NCI-H446 treated with DMSO at 0.1 percent for 48 hours (cell line): ENCODE measurements at regions not wholly inside any gene's neighbourhood (a gene's known extent, or its start where the extent isn't known, plus 50 kb on each side); places are given as distances from the start of the nearest gene placed in this dataset.
"Not testable (repeated sequence)": the region's sequence is repeated elsewhere in the genome, so short reads cannot be mapped to it uniquely, and the experiment has no call there.

Experiments used
- DNase-seq: peaks from one replicate; lab custom pipeline; 2025; lab: John Stamatoyannopoulos, UW

DNA sequence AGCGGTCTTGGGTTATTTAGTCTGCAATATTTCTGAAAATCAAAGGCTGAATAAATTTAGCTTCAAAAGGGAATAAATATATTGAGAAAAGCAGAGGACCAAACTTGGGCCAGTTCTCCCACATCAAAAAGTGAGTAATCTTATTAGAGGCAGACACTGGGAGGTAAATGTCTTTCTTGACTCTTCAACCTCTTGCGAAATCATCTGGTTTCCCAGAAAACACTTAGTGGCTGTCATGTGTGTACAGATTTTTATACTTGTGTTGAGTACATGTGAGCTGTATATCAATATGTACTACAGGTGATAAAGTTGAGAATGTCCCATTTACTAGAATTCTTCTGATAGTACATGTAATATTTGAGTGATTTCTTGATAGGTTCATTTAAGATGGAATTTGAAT lies 454.9 kb downstream of the PRR16 start:
- DNase-seq = no peak

DNA sequence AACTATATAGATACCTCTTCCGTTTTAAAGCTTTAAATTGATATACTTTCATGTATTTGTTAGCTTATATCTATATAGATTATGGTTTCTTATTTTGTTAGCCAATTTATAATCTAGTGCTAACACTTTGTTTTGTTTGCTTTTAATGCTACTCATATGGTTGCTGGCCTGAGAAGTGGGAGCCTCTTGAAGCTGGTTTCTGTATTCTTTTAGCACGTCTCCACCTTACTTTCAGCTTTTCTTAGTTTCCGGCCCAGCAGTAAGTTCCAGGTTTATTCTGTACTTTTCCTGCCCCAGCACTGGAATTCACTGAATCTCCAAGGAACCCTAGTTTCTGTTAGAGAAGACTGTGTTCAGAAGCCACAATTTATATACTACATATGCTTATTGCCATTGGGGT lies 458.9 kb downstream of the PRR16 start:
- DNase-seq = no peak

- no peak for DNase-seq
Observed at GRCh38 chr5:120926471-120926870, 462.4 kb downstream of the PRR16 start.

DNA sequence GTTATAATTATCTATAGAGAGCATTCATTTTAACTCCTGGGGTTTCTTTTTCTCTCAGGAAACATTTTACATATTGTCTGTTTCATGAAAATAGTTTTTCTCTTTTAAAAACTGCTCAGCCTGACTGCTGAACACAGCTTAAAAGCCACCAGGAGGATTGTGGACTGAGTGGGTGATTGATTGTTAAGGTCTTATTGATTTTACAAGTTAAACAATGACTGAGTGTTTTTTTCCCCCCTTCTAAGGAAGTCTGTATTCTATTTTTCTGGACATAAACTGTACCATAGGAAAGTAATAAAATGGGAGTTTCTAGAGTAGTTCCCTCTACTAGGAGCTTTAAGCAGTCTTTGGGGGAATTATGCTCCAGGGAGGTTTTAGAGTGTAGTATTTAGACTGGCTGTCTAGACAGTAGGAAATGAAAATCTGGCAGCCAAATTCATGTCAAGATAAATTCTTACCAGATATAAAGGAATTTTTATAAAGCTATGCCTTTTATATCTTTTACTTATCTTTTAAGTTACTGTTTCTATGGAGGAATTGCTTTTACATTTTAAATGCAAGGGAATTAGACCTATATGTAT lies 463.9 kb downstream of the PRR16 start:
- DNase-seq = no peak

DNA sequence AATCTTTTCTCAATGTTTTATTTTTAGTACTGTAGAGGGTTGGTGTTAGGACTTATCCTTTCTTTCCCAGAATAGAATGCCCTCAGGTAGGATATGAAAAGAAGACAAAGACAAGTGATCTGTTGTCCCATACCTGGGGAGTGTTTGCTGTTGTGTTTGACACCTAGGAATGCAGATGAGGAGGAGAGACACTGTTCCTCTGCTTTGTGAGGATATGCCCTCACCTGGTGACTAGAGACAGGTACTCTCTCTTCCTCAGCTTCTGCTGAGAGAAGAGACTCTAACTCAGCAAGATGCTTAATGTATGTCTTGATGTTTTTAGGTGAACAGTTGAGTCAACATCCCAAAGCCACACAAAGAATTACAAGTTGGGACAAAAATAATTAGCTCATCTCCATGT lies 468.4 kb downstream of the PRR16 start:
- no peak for DNase-seq

DNA sequence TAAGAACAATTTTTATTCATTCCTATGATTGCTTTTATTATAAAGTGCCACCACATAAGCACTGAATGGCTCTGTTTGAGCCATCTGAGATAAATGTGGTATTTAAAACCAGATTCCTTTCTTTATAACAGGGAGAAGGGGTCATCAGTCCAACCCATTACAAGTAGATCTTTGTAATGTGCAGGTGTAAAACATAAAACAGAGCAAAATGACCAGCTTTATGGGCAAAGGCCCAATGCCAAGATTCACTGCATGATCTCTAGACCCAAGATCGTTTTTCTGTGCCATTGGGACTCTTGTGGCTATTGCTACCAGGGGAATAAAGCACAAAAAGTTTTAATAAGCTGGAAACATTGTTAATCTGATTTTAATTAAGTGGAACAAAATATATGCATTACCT lies 469.9 kb downstream of the PRR16 start:
- DNase-seq = no peak

- no peak for DNase-seq
Observed at GRCh38 chr5:120936652-120937051, 472.6 kb downstream of the PRR16 start.

- DNase-seq = no peak
Observed at GRCh38 chr5:120938604-120939003, 474.5 kb downstream of the PRR16 start.

DNA sequence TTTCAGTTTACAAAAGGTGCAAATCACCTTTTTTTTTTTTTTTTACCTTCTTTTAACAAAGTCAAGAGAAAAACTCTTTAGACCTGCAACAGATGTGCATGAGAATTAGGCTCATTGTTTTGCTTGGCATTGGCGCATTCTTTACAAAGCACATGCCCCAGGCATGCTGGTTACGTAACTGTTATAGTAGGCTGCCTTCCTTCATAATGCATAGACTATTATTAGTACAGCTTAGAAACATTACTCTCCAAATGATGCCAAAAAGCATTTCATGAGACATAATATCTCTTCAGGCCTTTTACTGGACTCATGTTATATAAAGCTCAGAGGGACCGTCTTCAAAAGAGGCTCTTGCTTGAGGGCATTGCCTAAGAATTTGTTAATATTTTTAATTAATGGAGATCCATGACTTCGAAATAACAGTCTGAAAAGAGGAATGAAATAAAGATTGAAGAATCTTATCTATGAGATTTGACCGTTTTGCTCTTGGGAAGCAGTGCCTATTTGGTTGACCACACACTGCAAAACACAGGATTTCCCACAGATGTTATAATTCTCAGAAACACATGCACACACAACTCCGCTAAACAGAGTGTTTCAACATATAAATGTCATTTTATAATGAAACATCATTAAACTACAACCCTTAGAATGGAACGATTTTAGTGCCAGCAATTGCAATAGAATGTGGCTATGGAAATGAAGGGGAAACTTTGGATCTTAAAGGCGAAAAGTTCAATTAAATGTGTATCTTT lies 478.7 kb downstream of the PRR16 start:
- DNase-seq = no peak

- not testable (repeated sequence) for DNase-seq
Observed at GRCh38 chr5:120949596-120949995, 485.5 kb downstream of the PRR16 start.

DNA sequence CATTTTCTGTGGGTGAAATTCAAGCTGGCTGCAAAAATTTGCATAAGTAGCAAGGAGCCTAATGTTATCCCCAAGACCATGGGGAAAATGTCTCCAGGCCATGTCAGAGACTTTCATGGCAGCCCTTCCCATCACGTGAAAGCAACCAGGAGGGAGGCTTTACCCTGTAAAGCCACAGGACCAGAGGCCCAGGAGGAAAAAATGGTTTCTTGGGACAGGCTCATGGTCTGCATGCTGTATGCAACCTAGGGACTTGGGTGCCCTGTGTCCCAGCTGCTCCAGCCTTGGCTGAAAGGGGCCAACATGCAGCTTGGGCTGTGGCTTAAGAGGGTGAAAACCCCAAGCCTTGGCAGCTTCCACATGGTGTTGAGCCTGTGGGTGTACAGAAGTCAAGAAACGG lies 489.3 kb downstream of the PRR16 start:
- not testable (repeated sequence) for DNase-seq

DNA sequence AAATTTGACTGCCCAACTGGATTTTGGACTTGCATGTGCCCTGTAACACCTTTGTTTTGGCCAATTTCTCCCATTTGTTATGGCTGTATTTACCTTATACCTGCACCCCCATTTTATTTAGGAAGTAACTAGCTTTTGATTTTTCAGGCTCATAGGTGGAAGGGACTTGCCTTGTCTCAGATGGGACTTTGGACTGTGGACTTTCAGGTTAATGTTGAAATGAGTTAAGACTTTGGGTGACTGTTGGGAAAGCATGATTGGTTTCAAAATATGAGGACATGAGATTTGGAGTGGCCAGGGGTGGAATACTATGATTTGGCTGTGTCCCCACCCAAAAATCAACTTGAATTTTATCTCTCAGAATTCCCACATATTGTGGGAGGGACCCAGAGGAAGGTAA lies 490.2 kb downstream of the PRR16 start:
- no peak for DNase-seq

- no peak for DNase-seq
Observed at GRCh38 chr5:120955795-120956194, 491.7 kb downstream of the PRR16 start.

DNA sequence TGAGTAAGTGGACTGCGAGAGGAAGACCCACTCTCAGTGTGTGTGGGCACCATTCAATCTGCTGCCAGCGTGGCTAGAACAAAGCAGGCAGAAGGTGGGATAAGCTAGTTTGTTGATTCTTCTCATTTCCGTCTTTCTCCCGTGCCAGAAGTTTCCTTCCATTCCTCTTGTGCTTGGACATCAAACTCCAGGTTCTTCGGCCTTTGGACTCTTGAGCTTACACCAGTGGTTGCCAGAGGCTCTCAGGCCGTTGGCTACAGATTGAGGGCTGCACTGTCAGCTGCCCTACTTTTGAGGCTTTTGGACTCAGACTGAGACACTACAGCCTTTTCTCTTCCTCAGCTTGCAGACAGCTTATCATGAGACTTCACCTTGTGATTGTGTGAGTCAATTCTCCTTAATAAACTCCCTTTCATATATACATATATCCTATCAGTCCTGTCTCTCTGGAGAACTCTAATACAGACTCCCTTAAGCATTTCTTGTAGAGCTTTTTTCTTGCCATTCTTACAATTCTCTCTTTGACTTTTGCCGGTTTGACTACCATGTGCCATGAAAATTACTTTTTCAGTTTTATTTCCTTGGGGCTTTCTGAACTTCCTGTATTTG lies 494.9 kb downstream of the PRR16 start:
- DNase-seq = no peak

GRCh38 chr5:120960510-120960909 lies 496.4 kb downstream of the PRR16 start:
- no peak for DNase-seq

- no peak for DNase-seq
Observed at GRCh38 chr5:120967366-120967765, 503.3 kb downstream of the PRR16 start.

DNA sequence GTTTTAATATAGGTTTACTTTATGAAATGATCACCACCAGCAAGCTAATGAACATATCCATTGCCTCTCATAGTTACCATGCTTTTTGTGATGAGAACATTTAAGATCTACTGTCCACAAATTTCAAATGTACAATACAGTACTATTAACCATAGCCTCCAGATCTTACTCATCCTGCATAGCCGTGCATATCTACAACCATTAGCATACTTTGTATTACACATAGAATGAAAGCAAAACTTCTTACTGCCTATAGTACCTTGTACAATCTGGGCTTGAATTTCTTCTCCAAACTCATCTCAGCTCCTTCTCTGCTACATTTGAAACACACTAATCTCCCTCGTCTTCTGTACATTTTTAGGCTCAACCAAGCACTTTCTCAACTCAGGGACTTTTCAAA lies 510.6 kb downstream of the PRR16 start:
- no peak for DNase-seq

GRCh38 chr5:120982351-120982750 lies 518.3 kb downstream of the PRR16 start:
- DNase-seq = no peak

GRCh38 chr5:120985526-120985925 lies 521.4 kb downstream of the PRR16 start:
- no peak for DNase-seq

- DNase-seq = no peak
Observed at GRCh38 chr5:120988491-120988890, 524.4 kb downstream of the PRR16 start.

- no peak for DNase-seq
Observed at GRCh38 chr5:120988941-120989340, 524.8 kb downstream of the PRR16 start.

DNA sequence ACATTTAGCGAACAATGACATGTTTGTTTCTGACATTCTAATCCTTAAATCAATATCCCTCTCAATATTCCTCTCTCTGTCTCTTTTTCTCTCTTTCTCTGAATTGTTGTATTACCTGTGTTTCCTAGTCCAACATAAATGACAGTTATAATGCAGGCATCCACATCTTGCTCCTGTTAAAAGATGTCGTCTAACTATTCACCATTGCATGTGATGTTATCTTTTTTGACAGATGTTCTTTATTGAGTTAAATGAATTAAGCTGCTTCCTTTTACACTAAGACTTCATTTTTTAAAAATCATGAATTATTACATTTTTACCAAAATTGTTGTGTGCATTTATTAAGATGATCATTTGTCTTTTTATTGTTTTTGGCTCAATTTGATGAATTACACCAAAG lies 527.5 kb downstream of the PRR16 start:
- DNase-seq = no peak

DNA sequence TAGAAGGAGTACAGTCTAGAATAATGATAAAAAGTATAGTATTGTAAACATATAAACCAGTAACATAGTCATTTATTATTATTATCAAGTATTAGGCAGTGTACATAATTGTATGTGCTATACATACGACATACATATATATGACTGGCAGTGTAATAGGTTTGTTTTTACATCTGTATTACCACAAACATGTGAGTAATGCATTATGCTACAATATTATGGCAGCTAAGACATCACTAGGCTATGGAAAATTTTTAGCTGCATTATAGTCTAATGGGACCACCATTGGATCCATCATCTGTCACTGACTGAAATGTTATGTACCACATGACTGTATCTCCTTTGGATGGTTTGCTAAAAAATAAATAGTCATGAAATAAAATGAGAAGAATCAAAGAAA lies 530.0 kb downstream of the PRR16 start:
- no peak for DNase-seq

DNA sequence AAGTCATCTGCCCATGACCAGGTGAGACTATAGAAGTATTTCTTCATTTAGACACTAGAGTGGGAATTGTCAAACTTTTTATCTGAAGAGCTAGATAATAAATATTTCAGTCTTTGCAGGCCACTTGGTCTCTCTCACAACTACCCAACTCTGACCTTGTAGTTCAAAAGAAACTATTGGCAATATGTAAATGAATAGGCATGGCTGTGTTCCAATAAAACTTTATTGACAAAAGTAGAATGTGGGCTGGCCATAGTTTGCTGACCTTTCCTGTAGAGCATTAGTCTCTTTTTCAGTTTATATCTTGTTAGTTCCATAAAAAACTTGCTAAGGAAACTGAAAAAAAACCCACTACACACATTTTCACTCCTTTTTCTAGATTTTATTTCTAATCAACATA lies 535.5 kb downstream of the PRR16 start:
- no peak for DNase-seq
